HEK293 (cell line): ENCODE measurements at regions not wholly inside any gene's neighbourhood (a gene's known extent, or its start where the extent isn't known, plus 50 kb on each side); places are given as distances from the start of the nearest gene placed in this dataset.

ENCODE experiments used
- CTCF ChIA-PET: fragments of 350-600 bp; formaldehyde crosslinking; extraction: SDS; loops from one replicate; lab custom pipeline; 2021; ENCODE audit warnings: antibody characterized with exemption; lab: Yijun Ruan, JAX
- POLR2A ChIA-PET: fragments of 300-600 bp; formaldehyde crosslinking; extraction: SDS; loops from one replicate; lab custom pipeline; 2020; ENCODE audit warnings: antibody characterized with exemption, inconsistent platforms; lab: Yijun Ruan, JAX
- H3K27ac ChIP-seq: fragments of 200-500 bp; sonication (Bioruptor generic); 2 replicates; pipeline ENCODE4 v1.5.1; 2014; ENCODE audit warnings: low read depth, low read length, control low read depth, inconsistent platforms; ENCODE audit errors: extremely low read depth
- H3K36me3 ChIP-seq, 2 experiments: fragments of 200-500 bp in 1 of 2; sonication (Bioruptor generic) in 1 of 2; 1 replicate in 1 of 2; 2 replicates in 1 of 2; pipeline ENCODE4 v1.5.1; 2014 to 2017; ENCODE audit warnings: inconsistent platforms in 2 of 2, low read length in 2 of 2; ENCODE audit not compliant: control insufficient read depth in 2 of 2, insufficient read depth in 1 of 2
- H3K4me1 ChIP-seq: fragments of 200-500 bp; sonication (Bioruptor generic); 2 replicates; pipeline ENCODE4 v1.5.1; 2014; ENCODE audit warnings: mild to moderate bottlenecking, low read length, inconsistent platforms; ENCODE audit not compliant: control insufficient read depth, insufficient read depth
- H3K4me3 ChIP-seq: 2 replicates; pipeline ENCODE4 v1.5.1; 2011; ENCODE audit warnings: low read depth, mild to moderate bottlenecking, control low read depth, low read length, moderate library complexity
- H3K9me3 ChIP-seq: fragments of 200-500 bp; sonication (Bioruptor generic); 2 replicates; pipeline ENCODE4 v1.5.1; 2014; ENCODE audit warnings: low read depth, low read length, inconsistent platforms; ENCODE audit not compliant: control insufficient read depth, insufficient read depth
- HOXD13 ChIP-seq: sonication (generic); formaldehyde crosslinking; IDR thresholded peaks from 2 replicates; pipeline ENCODE4 v1.8.0; 2022; ENCODE audit warnings: missing genetic modification reagents, borderline replicate concordance
- KLF16 ChIP-seq: fragments of 450-650 bp; formaldehyde crosslinking; IDR thresholded peaks from 2 replicates; pipeline ENCODE4 v1.5.1; 2017; ENCODE audit warnings: missing biosample characterization, missing genetic modification characterization
- MYNN ChIP-seq: fragments of 450-650 bp; formaldehyde crosslinking; IDR thresholded peaks from 2 replicates; pipeline ENCODE4 v1.5.1; 2016; ENCODE audit warnings: missing biosample characterization, missing genetic modification characterization, borderline replicate concordance
- TCF7L2 ChIP-seq: IDR thresholded peaks from 2 replicates; pipeline ENCODE4 v1.6.1; 2011; ENCODE audit warnings: low read depth, mild to moderate bottlenecking, inconsistent platforms, low read length, moderate library complexity, borderline replicate concordance
- ZBTB8A ChIP-seq: fragments of 450-650 bp; formaldehyde crosslinking; IDR thresholded peaks from 2 replicates; pipeline ENCODE4 v1.5.1; 2016; ENCODE audit warnings: missing biosample characterization, missing genetic modification characterization
- ZNF175 ChIP-seq: fragments of 450-650 bp; formaldehyde crosslinking; IDR thresholded peaks from 2 replicates; pipeline ENCODE4 v1.5.1; 2016; ENCODE audit warnings: missing biosample characterization, missing genetic modification characterization
- ZNF184 ChIP-seq: fragments of 450-650 bp; IDR thresholded peaks from 2 replicates; pipeline ENCODE4 v1.5.1; 2018; ENCODE audit warnings: missing biosample characterization, mild to moderate bottlenecking, missing genetic modification characterization
- ZNF19 ChIP-seq: fragments of 450-650 bp; formaldehyde crosslinking; IDR thresholded peaks from 2 replicates; pipeline ENCODE4; 2016; ENCODE audit warnings: missing biosample characterization, missing genetic modification characterization, low read depth
- ZNF37A ChIP-seq: fragments of 450-650 bp; IDR thresholded peaks from 2 replicates; pipeline ENCODE4 v1.5.1; 2018; ENCODE audit warnings: missing biosample characterization, missing genetic modification characterization
- ZNF48 ChIP-seq: fragments of 450-650 bp; formaldehyde crosslinking; IDR thresholded peaks from 2 replicates; pipeline ENCODE4 v1.5.1; 2016; ENCODE audit warnings: missing biosample characterization, missing genetic modification characterization
- ZNF610 ChIP-seq: fragments of 450-650 bp; formaldehyde crosslinking; IDR thresholded peaks from 2 replicates; pipeline ENCODE4 v1.5.1; 2016; ENCODE audit warnings: missing biosample characterization, missing genetic modification characterization, borderline replicate concordance
- ZNF623 ChIP-seq: fragments of 450-650 bp; formaldehyde crosslinking; IDR thresholded peaks from 2 replicates; pipeline ENCODE4 v1.5.1; 2016; ENCODE audit warnings: missing biosample characterization, missing genetic modification characterization
- ZNF660 ChIP-seq: fragments of 450-650 bp; IDR thresholded peaks from 2 replicates; pipeline ENCODE4 v1.5.1; 2018; ENCODE audit warnings: missing biosample characterization, mild to moderate bottlenecking, missing genetic modification characterization
- ZNF664 ChIP-seq: fragments of 450-650 bp; formaldehyde crosslinking; IDR thresholded peaks from 2 replicates; pipeline ENCODE4 v1.5.1; 2016; ENCODE audit warnings: missing biosample characterization, missing genetic modification characterization
- ZNF677 ChIP-seq: fragments of 450-650 bp; IDR thresholded peaks from 2 replicates; pipeline ENCODE4 v1.5.0; 2018; ENCODE audit warnings: missing biosample characterization, mild to moderate bottlenecking, missing genetic modification characterization, moderate library complexity
- ZNF707 ChIP-seq: fragments of 450-650 bp; formaldehyde crosslinking; IDR thresholded peaks from 2 replicates; pipeline ENCODE4 v1.5.1; 2016; ENCODE audit warnings: missing biosample characterization, missing genetic modification characterization
- ZNF837 ChIP-seq: fragments of 450-650 bp; formaldehyde crosslinking; IDR thresholded peaks from 2 replicates; pipeline ENCODE4 v1.5.1; 2016; ENCODE audit warnings: missing biosample characterization, missing genetic modification characterization
- TF ChIP-seq, protein P1 (sequence below): fragments of 450-650 bp; formaldehyde crosslinking; IDR thresholded peaks from 2 replicates; pipeline ENCODE4 v1.5.1; 2016; ENCODE audit warnings: missing biosample characterization, missing genetic modification characterization
- TF ChIP-seq, protein P2 (sequence below): fragments of 450-650 bp; formaldehyde crosslinking; IDR thresholded peaks from 2 replicates; pipeline ENCODE4 v1.5.0; 2017; ENCODE audit warnings: missing biosample characterization, missing genetic modification characterization, borderline replicate concordance
- TF ChIP-seq, protein P3 (sequence below): fragments of 450-650 bp; formaldehyde crosslinking; IDR thresholded peaks from 2 replicates; pipeline ENCODE4 v1.5.1; 2016; ENCODE audit warnings: missing biosample characterization, missing genetic modification characterization
- TF ChIP-seq, protein P4 (sequence below): fragments of 450-650 bp; formaldehyde crosslinking; IDR thresholded peaks from 2 replicates; pipeline ENCODE4 v1.5.1; 2017; ENCODE audit warnings: missing biosample characterization, missing genetic modification characterization

DNA sequence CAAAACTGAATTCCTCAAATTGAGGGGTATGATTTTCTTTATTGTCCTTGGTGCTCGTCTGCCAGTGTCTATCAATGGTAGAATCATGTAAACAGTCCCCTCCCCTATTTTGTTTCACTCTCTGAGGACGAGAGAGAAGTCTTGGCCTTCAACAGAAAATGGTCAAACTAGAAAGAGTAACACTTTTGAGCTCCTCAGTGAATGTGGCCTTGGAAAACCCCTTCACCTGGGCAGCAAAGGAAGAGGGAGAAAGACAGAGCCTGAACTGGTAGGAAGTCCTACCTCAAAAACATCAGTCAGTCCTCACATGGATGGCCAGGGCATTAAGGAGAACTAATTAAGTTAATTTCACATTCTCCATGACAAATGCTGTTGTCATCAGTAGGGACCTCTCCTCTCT, 86.1 kb upstream of the TOP3B start:
- no peaks in the 10 kb centered on the region for H3K4me1 ChIP-seq
- no peak overlapping the region for H3K4me3 ChIP-seq
- TF ChIP-seq HOXD13, result no peak
- TF ChIP-seq KLF16 (tag by site-specific recombination), result no peak
- no peak for TF ChIP-seq ZNF837
- TF ChIP-seq, protein P1, sequence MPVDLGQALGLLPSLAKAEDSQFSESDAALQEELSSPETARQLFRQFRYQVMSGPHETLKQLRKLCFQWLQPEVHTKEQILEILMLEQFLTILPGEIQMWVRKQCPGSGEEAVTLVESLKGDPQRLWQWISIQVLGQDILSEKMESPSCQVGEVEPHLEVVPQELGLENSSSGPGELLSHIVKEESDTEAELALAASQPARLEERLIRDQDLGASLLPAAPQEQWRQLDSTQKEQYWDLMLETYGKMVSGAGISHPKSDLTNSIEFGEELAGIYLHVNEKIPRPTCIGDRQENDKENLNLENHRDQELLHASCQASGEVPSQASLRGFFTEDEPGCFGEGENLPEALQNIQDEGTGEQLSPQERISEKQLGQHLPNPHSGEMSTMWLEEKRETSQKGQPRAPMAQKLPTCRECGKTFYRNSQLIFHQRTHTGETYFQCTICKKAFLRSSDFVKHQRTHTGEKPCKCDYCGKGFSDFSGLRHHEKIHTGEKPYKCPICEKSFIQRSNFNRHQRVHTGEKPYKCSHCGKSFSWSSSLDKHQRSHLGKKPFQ, result no peak
- TF ChIP-seq ZNF19, result no peak
- TF ChIP-seq, protein P2, sequence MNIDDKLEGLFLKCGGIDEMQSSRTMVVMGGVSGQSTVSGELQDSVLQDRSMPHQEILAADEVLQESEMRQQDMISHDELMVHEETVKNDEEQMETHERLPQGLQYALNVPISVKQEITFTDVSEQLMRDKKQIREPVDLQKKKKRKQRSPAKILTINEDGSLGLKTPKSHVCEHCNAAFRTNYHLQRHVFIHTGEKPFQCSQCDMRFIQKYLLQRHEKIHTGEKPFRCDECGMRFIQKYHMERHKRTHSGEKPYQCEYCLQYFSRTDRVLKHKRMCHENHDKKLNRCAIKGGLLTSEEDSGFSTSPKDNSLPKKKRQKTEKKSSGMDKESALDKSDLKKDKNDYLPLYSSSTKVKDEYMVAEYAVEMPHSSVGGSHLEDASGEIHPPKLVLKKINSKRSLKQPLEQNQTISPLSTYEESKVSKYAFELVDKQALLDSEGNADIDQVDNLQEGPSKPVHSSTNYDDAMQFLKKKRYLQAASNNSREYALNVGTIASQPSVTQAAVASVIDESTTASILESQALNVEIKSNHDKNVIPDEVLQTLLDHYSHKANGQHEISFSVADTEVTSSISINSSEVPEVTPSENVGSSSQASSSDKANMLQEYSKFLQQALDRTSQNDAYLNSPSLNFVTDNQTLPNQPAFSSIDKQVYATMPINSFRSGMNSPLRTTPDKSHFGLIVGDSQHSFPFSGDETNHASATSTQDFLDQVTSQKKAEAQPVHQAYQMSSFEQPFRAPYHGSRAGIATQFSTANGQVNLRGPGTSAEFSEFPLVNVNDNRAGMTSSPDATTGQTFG (tag by site-specific recombination), result no peak
- TF ChIP-seq ZNF175, result no peak
- TF ChIP-seq ZNF623 (tag by site-specific recombination), result no peak
- TF ChIP-seq ZNF660, result no peak
- TF ChIP-seq ZNF48 (tag by site-specific recombination), result no peak
- no peak for TF ChIP-seq ZBTB8A (tag by site-specific recombination)
- H3K9me3 ChIP-seq, result no peaks in the 10 kb centered on the region
- no peaks in the 10 kb centered on the region for H3K36me3 ChIP-seq
- ChIA-PET CTCF (interaction anchor here (4.6 kb wide), 1 partner anchor 8 kb away, joined by 26 read pairs; no protein-coding TSS in a partner anchor), POLR2A (no interaction called here)
- no peak overlapping the region for H3K27ac ChIP-seq

DNA sequence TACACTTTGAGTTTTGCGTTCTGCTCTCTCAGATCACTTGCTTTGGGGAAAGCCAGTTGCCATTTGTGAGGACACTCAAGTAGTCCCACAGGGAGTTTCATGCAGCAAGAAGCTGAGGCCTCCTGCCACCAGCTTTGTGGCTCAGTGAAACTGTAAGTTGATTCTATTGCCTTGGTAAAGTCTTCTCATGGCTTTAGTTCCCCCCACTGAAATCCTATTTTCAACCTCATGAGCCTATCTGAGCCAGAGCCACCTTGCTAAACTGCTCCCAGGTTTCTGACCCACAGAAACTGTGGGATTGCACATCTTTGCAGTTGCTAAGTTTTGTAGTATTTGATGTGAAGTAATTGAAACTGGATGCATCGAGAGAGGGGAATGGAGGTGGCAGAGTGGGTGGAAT, 85.4 kb upstream of the TOP3B start:
- Histone ChIP-seq H3K9me3 (no peaks in the 10 kb centered on the region), H3K4me1 (no peaks in the 10 kb centered on the region), H3K36me3 (no peaks in the 10 kb centered on the region), H3K27ac (no peak overlapping the region), H3K4me3 (no peak overlapping the region)
- TF ChIP-seq ZNF664 (tag by site-specific recombination) (no peak), ZNF184 (tag by site-specific recombination) (no peak), TCF7L2 (no peak), MYNN (no peak), ZNF610 (tag by site-specific recombination) (no peak), ZNF677 (tag by site-specific recombination) (no peak), ZNF37A (tag by site-specific recombination) (no peak), ZNF707 (tag by site-specific recombination) (no peak)
- TF ChIP-seq, protein P3, sequence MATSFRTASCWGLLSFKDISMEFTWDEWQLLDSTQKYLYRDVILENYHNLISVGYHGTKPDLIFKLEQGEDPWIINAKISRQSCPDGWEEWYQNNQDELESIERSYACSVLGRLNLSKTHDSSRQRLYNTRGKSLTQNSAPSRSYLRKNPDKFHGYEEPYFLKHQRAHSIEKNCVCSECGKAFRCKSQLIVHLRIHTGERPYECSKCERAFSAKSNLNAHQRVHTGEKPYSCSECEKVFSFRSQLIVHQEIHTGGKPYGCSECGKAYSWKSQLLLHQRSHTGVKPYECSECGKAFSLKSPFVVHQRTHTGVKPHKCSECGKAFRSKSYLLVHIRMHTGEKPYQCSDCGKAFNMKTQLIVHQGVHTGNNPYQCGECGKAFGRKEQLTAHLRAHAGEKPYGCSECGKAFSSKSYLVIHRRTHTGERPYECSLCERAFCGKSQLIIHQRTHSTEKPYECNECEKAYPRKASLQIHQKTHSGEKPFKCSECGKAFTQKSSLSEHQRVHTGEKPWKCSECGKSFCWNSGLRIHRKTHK (tag by site-specific recombination), result no peak
- TF ChIP-seq, protein P4, sequence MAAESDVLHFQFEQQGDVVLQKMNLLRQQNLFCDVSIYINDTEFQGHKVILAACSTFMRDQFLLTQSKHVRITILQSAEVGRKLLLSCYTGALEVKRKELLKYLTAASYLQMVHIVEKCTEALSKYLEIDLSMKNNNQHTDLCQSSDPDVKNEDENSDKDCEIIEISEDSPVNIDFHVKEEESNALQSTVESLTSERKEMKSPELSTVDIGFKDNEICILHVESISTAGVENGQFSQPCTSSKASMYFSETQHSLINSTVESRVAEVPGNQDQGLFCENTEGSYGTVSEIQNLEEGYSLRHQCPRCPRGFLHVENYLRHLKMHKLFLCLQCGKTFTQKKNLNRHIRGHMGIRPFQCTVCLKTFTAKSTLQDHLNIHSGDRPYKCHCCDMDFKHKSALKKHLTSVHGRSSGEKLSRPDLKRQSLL, result no peak
- POLR2A ChIA-PET, result no interaction called here
- CTCF ChIA-PET, result interaction anchor here (0.7 to 4.6 kb wide), 3 partner anchors 7 to 134 kb away, joined by 3 to 26 read pairs (median 3); no protein-coding TSS in a partner anchor
